ENCODE measurements at regions not wholly inside any gene's neighbourhood (a gene's known extent, or its start where the extent isn't known, plus 50 kb on each side); places are given as distances from the start of the nearest gene placed in this dataset.

DNA sequence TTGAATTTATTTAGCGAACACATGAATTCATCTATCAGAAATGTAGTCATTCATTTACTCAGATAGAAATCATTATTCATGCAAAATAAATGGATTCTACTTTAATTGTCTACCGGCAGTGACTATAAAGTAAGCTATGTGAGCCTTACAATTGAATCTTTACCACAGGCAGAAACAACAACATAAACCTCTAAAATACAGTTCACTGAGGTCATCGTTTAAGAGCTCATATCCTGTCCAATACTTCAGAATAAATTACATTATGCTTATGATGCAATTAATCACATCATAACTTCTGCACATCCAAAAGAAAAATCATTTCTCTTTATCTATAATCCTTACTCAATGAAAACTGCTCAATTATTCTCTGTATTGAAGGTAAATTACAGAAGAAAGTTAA lies 244.7 kb downstream of the HNMT start:
- no peak for DNase-seq (ENCODE audit: low read depth)
- H3K4me3 ChIP-seq (ENCODE audit: control insufficient read depth, low read depth, low read length): no peak overlapping the region
- TF ChIP-seq, protein P1, sequence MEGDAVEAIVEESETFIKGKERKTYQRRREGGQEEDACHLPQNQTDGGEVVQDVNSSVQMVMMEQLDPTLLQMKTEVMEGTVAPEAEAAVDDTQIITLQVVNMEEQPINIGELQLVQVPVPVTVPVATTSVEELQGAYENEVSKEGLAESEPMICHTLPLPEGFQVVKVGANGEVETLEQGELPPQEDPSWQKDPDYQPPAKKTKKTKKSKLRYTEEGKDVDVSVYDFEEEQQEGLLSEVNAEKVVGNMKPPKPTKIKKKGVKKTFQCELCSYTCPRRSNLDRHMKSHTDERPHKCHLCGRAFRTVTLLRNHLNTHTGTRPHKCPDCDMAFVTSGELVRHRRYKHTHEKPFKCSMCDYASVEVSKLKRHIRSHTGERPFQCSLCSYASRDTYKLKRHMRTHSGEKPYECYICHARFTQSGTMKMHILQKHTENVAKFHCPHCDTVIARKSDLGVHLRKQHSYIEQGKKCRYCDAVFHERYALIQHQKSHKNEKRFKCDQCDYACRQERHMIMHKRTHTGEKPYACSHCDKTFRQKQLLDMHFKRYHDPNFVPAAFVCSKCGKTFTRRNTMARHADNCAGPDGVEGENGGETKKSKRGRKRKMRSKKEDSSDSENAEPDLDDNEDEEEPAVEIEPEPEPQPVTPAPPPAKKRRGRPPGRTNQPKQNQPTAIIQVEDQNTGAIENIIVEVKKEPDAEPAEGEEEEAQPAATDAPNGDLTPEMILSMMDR (IDR thresholded peaks at IDR 0.05; ENCODE audit: control insufficient read depth, insufficient read depth, low read depth, low read length, missing control alignments): no peak

DNA sequence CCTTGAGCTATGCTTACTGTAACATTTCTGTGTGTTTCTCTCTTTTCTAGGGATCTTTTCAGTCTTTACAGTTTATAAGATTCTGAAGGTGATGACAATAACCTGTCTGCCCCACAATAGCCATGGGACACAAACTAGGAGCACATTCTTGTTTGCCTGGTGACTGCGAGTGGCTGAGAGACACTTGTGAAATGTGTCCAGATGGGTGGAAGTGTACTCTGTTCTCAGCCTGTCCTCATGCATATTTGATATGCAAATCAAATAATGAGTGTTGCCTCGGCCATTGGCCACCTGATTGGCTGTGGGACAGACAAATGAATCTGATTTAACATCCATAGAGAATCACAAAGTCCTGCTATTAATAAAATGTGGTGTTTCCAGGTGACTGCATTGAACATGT lies 246.2 kb downstream of the HNMT start:
- no peak for DNase-seq (ENCODE audit: low read depth)
- TF ChIP-seq, protein P1 (IDR thresholded peaks at IDR 0.05; ENCODE audit: control insufficient read depth, insufficient read depth, low read depth, low read length, missing control alignments): no peak

GRCh38 chr2:138212434-138212833 lies 248.2 kb downstream of the HNMT start:
- TF ChIP-seq, protein P1 (IDR thresholded peaks at IDR 0.05; ENCODE audit: control insufficient read depth, insufficient read depth, low read depth, low read length, missing control alignments): no peak
- H3K4me3 ChIP-seq (ENCODE audit: control insufficient read depth, low read depth, low read length): no peak overlapping the region
- no peak for DNase-seq (ENCODE audit: low read depth)

More for the DNA sequence above, 246.2 kb downstream of the HNMT start:
- no peak overlapping the region for H3K4me3 ChIP-seq (ENCODE audit: control insufficient read depth, low read depth, low read length)

GRCh38 chr2:138213084-138213483 lies 248.8 kb downstream of the HNMT start:
- TF ChIP-seq, protein P1 (IDR thresholded peaks at IDR 0.05; ENCODE audit: control insufficient read depth, insufficient read depth, low read depth, low read length, missing control alignments): no peak
- DNase-seq (ENCODE audit: low read depth): no peak
- H3K4me3 ChIP-seq (ENCODE audit: control insufficient read depth, low read depth, low read length): no peak overlapping the region

DNA sequence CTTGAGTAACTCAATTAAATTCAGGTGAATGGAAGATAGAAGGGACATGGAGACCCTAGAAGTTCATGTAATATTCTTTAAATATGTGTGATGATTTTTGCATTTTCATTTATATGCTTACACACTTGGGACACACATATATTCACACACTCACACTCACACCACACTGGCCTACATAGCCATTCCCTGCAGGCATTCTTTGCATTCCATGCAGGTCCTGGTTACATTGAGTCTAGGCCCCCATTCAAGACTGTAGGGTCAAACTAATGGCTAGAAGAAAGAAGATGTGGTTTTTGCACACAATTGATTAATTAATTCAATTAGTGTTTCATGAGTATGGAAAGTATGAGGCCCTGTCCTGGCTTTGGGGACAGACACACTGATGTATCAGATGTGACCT lies 249.4 kb downstream of the HNMT start:
- TF ChIP-seq, protein P1 (IDR thresholded peaks at IDR 0.05; ENCODE audit: control insufficient read depth, insufficient read depth, low read depth, low read length, missing control alignments): no peak
- no peak overlapping the region for H3K4me3 ChIP-seq (ENCODE audit: control insufficient read depth, low read depth, low read length)
- DNase-seq (ENCODE audit: low read depth): no peak

- H3K4me3 ChIP-seq (ENCODE audit: control insufficient read depth, low read depth, low read length): no peak overlapping the region
- DNase-seq (ENCODE audit: low read depth): no peak
- TF ChIP-seq, protein P1 (IDR thresholded peaks at IDR 0.05; ENCODE audit: control insufficient read depth, insufficient read depth, low read depth, low read length, missing control alignments): no peak
Measured at GRCh38 chr2:138215958-138216357, 251.7 kb downstream of the HNMT start.

- no peak overlapping the region for H3K4me3 ChIP-seq (ENCODE audit: control insufficient read depth, low read depth, low read length)
- TF ChIP-seq, protein P1 (IDR thresholded peaks at IDR 0.05; ENCODE audit: control insufficient read depth, insufficient read depth, low read depth, low read length, missing control alignments): no peak
- DNase-seq (ENCODE audit: low read depth): no peak
Measured at GRCh38 chr2:138217975-138218374, 253.7 kb downstream of the HNMT start.

All from AG09309 (cell line).